Natural killer cell treated with Interleukin-12 subunit alpha and Interleukin-12 subunit beta and Interleukin-15 and Interleukin-18, amount 100 ng/mL, for 72 hours (primary cell): ENCODE measurements at regions not wholly inside any gene's neighbourhood (a gene's known extent, or its start where the extent isn't known, plus 50 kb on each side); places are given as distances from the start of the nearest gene placed in this dataset.

Experiments used
- ATAC-seq, 2 donors: fragments of 150-1000 bp; cut with Tn5 transposase in 1 of 2; sonication (Bioruptor Pico), chemical (Tn5 transposase) in 1 of 2; 2 replicates each; pipeline ENCODE4 v1.10.0; 2021
- DNase-seq: peaks from one replicate; pipeline ENCODE4 v3.0.0; 2022; ENCODE audit warnings: low spot score
- H3K27ac Mint-ChIP-seq, 2 donors: 1 replicate in 1 of 2; 2 replicates in 1 of 2; pipeline ENCODE4 v1.8.0; 2022; ENCODE audit warnings: mixed read lengths in 2 of 2, mild to moderate bottlenecking in 1 of 2, moderate library complexity in 1 of 2
- H3K27me3 Mint-ChIP-seq, 2 donors: 1 replicate in 1 of 2; 2 replicates in 1 of 2; pipeline ENCODE4 v1.8.0; 2022; ENCODE audit warnings: mixed read lengths in 2 of 2
- H3K36me3 Mint-ChIP-seq: one replicate; pipeline ENCODE4 v1.8.0; 2022; ENCODE audit warnings: mixed read lengths
- H3K4me1 Mint-ChIP-seq, 2 donors: 1 replicate in 1 of 2; 2 replicates in 1 of 2; pipeline ENCODE4 v1.8.0; 2022; ENCODE audit warnings: low read depth in 2 of 2, mixed read lengths in 2 of 2, mild to moderate bottlenecking in 1 of 2
- H3K4me3 Mint-ChIP-seq: one replicate; pipeline ENCODE4 v1.8.0; 2022; ENCODE audit warnings: mixed read lengths
- H3K9me3 Mint-ChIP-seq: 2 replicates; pipeline ENCODE4 v1.8.0; 2022; ENCODE audit warnings: mixed read lengths

DNA sequence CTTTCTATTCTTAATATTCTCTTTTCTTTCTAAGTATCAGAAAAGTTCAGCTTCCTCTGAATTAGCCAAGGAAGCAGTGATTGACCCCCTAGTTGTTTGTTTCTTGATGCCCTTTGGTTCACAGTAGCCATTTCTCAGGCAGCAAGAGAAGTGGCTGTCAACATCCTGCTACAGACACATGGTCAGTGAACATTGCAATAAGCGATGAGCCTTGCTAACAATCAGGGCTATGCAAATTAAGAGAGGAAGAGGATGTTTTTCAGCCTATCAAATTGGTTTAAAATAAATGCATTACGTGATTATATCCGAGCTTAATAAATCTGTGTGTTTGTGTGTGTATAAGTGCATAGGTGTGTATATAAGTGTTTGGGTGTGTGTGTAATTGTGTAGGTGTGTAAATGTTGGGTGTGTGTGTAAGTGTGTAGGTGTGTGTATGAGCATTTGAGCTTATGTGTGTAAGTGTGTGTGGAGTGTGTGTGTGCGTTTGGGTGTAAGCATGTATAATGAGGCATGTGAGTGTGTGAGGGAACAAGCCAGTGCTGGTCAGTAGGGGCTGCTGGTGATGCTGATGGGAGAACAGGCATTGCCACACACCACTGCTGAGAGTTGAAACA is 78.1 kb upstream of the XCR1 start:
- Mint-ChIP-seq H3K9me3 (peaks cover 11% of the 10 kb centered on the region), H3K27ac (peak overlapping the region; percentile 99 to 100), H3K4me3 (peak overlapping the region; percentile 32), H3K36me3 (peaks cover 16% of the 10 kb centered on the region), H3K27me3 (no peaks in the 10 kb centered on the region), H3K4me1 (peaks cover 69 to 73% of the 10 kb centered on the region in 2 donors)
- ATAC-seq (no peak), DNase-seq (no peak)

DNA sequence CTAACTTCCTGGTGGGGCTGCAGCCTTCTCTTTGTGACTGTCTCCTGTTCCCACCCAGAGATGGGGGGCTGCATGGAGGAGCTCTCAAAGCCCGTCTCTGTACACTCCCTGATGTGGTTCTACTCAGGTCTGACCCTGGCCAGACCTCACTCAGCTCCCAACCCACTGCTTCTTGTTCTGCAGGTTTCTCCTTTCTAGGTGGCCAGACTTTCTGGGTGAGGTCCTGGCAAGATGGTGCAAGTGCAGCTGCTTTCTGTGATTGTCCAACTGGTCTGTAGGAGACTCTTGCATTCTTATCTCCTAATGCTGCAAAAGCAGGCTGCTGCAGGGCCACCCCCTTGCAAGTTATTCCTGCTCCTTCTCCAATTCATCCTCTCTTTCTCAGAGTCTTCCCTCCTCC is 77.4 kb upstream of the XCR1 start:
- peak overlapping the region; percentile 99 to 100 for H3K27ac Mint-ChIP-seq
- H3K9me3 Mint-ChIP-seq: peaks cover 11% of the 10 kb centered on the region

DNA sequence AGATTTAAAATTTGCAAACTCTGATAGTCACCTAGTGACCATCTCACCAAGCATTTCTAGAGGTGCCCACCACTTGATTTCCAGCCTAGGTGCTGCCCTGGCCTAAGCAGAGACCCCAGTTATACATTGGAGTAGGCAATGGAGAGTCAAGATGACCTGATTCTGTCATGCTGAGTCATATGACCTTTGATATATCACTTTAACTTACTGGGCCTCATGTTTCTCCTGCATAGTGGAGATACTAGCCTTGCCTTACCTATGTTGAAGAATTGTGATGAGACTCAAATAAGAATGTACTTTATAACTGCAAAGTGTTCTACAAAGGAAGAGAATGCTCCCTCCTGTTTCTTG is 75.5 kb upstream of the XCR1 start:
- ATAC-seq (peak in 1 of 2 donors; percentile 25), DNase-seq (no peak)
- Mint-ChIP-seq H3K27me3 (no peaks in the 10 kb centered on the region), H3K4me3 (peak overlapping the region; percentile 56), H3K4me1 (peaks cover 70 to 71% of the 10 kb centered on the region in 2 donors), H3K27ac (peak overlapping the region; percentile 97 to 100), H3K36me3 (peaks cover 19% of the 10 kb centered on the region), H3K9me3 (peaks cover 13% of the 10 kb centered on the region)

More for the DNA sequence above, 77.4 kb upstream of the XCR1 start:
- Mint-ChIP-seq H3K4me1 (peaks cover 71 to 72% of the 10 kb centered on the region in 2 donors), H3K27me3 (no peaks in the 10 kb centered on the region), H3K4me3 (peak overlapping the region; percentile 32), H3K36me3 (peaks cover 15% of the 10 kb centered on the region)
- no peak for DNase-seq
- no peak for ATAC-seq

GRCh38 chr3:46102059-46102779 is 74.9 kb upstream of the XCR1 start:
- H3K4me3 Mint-ChIP-seq: peak overlapping the region; percentile 56
- peaks cover 70 to 71% of the 10 kb centered on the region in 2 donors for H3K4me1 Mint-ChIP-seq
- no peaks in the 10 kb centered on the region for H3K27me3 Mint-ChIP-seq
- ATAC-seq (peak in 1 of 2 donors; percentile 55), DNase-seq (no peak)
- peaks cover 13% of the 10 kb centered on the region for H3K9me3 Mint-ChIP-seq
- H3K36me3 Mint-ChIP-seq: peaks cover 19% of the 10 kb centered on the region
- peak overlapping the region; percentile 97 to 100 for H3K27ac Mint-ChIP-seq

DNA sequence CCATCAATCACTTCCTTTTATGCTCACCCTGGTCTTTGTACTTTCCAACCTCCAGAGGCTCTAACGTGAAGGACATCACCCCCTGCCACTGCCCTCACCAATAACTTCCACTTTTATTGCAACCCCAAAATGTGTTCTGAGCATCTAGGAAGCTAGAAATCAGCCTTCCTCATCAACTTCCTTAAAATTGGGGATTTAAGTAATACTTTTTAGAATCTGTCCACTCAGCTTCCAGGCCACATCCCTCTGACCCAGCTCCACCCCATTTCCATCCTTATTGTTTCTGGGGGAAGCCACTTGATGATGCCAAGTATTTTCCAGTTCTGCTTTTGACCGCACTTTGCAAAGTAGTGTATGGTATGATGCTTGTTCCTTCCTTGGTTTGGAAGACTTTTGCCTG is 73.5 kb upstream of the XCR1 start:
- Mint-ChIP-seq H3K4me3 (peak overlapping the region; percentile 73), H3K27ac (peak overlapping the region; percentile 97 to 100), H3K36me3 (peaks cover 19% of the 10 kb centered on the region), H3K9me3 (peaks cover 13% of the 10 kb centered on the region), H3K27me3 (no peaks in the 10 kb centered on the region), H3K4me1 (peaks cover 71 to 76% of the 10 kb centered on the region in 2 donors)
- DNase-seq (peak; percentile 26), ATAC-seq (no peak)

GRCh38 chr3:46098319-46098761 is 71.1 kb upstream of the XCR1 start:
- H3K9me3 Mint-ChIP-seq: peaks cover 9% of the 10 kb centered on the region
- H3K27me3 Mint-ChIP-seq: no peaks in the 10 kb centered on the region
- H3K36me3 Mint-ChIP-seq: peaks cover 19% of the 10 kb centered on the region
- peak overlapping the region; percentile 77 for H3K4me3 Mint-ChIP-seq
- ATAC-seq: peak; percentile 77 to 85
- peak overlapping the region; percentile 97 to 100 for H3K27ac Mint-ChIP-seq
- DNase-seq: peak; percentile 91
- peaks cover 76 to 79% of the 10 kb centered on the region in 2 donors for H3K4me1 Mint-ChIP-seq

- Mint-ChIP-seq H3K4me3 (peak overlapping the region; percentile 77), H3K36me3 (peaks cover 19% of the 10 kb centered on the region), H3K27me3 (no peaks in the 10 kb centered on the region), H3K27ac (peak overlapping the region; percentile 97 to 100), H3K4me1 (peaks cover 82 to 85% of the 10 kb centered on the region in 2 donors), H3K9me3 (peaks cover 9% of the 10 kb centered on the region)
- ATAC-seq (peak; percentile 86 to 90), DNase-seq (peak; percentile 85)
Observed at GRCh38 chr3:46097691-46098241, 70.5 kb upstream of the XCR1 start.

DNA sequence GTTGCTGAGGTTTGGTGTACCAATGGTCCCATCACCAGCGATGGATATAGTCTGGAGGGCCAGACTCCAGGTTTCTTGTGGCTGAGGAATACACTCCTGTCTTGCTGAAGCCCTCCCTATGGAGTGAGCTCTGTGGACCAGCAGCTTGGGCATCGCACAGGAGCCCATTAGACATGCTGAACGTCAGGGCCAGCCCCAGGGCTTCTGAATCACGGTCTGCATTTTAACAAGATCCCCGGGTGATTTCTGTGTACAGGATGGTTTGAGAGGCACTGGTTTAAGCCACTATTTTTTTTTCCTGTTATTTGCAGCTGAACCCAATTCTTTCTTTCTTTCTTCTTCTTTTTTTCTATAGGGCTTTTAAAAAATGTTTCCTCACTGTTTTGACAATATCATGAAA is 69.5 kb upstream of the XCR1 start:
- Mint-ChIP-seq H3K4me3 (peak overlapping the region; percentile 77), H3K4me1 (peaks cover 86 to 89% of the 10 kb centered on the region in 2 donors)
- no peak for ATAC-seq

GRCh38 chr3:46096336-46096735 is 69.1 kb upstream of the XCR1 start:
- H3K4me3 Mint-ChIP-seq: peak overlapping the region; percentile 77
- H3K36me3 Mint-ChIP-seq: peaks cover 9% of the 10 kb centered on the region
- H3K9me3 Mint-ChIP-seq: peaks cover 6% of the 10 kb centered on the region
- peak overlapping the region; percentile 97 to 100 for H3K27ac Mint-ChIP-seq
- H3K27me3 Mint-ChIP-seq: no peaks in the 10 kb centered on the region
- H3K4me1 Mint-ChIP-seq: peaks cover 86 to 89% of the 10 kb centered on the region in 2 donors
- no peak for ATAC-seq
- no peak for DNase-seq

More for the DNA sequence above, 69.5 kb upstream of the XCR1 start:
- no peak for DNase-seq
- H3K27ac Mint-ChIP-seq: peak overlapping the region; percentile 97 to 100
- H3K27me3 Mint-ChIP-seq: no peaks in the 10 kb centered on the region
- peaks cover 7% of the 10 kb centered on the region for H3K9me3 Mint-ChIP-seq
- H3K36me3 Mint-ChIP-seq: peaks cover 13% of the 10 kb centered on the region

GRCh38 chr3:46095307-46095706 is 68.0 kb upstream of the XCR1 start:
- peaks cover 85 to 87% of the 10 kb centered on the region in 2 donors for H3K4me1 Mint-ChIP-seq
- H3K36me3 Mint-ChIP-seq: peaks cover 4% of the 10 kb centered on the region

GRCh38 chr3:46094506-46094905 is 67.2 kb upstream of the XCR1 start:
- no peak for ATAC-seq
- peaks cover 86 to 89% of the 10 kb centered on the region in 2 donors for H3K4me1 Mint-ChIP-seq
- H3K9me3 Mint-ChIP-seq: peaks cover 3% of the 10 kb centered on the region
- peak overlapping the region; percentile 97 to 100 for H3K27ac Mint-ChIP-seq
- no peak for DNase-seq
- H3K36me3 Mint-ChIP-seq: peaks cover 4% of the 10 kb centered on the region
- no peaks in the 10 kb centered on the region for H3K27me3 Mint-ChIP-seq
- H3K4me3 Mint-ChIP-seq: no peak overlapping the region

More at GRCh38 chr3:46095307-46095706, 68.0 kb upstream of the XCR1 start:
- Mint-ChIP-seq H3K27me3 (no peaks in the 10 kb centered on the region), H3K9me3 (peaks cover 3% of the 10 kb centered on the region), H3K27ac (peak overlapping the region; percentile 97 to 100), H3K4me3 (peak overlapping the region; percentile 18)
- ATAC-seq: no peak
- DNase-seq: no peak

DNA sequence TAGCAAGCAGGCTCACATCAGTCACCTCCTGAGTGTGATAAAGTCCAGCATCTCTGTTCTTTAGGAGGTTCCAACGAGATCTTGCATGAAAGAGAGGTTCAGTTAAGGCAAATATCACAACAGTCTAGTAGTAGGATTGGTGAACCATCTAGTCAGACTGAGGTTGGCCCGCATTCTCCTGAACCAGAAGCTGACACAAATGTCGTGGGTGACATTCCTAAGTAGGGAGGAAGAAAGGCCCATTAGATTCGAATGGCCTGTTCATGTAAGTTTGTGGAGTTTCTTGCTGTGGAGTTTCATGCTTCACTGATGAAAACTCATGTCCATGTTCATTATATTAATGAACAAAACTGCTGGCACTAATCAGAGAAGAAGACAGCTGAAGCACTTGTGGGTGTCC is 66.7 kb upstream of the XCR1 start:
- DNase-seq: no peak
- Mint-ChIP-seq H3K27ac (peak overlapping the region; percentile 97 to 100), H3K27me3 (no peaks in the 10 kb centered on the region), H3K9me3 (no peaks in the 10 kb centered on the region), H3K36me3 (no peaks in the 10 kb centered on the region), H3K4me1 (peaks cover 86 to 89% of the 10 kb centered on the region in 2 donors), H3K4me3 (peak overlapping the region; percentile 38)
- ATAC-seq: no peak

DNA sequence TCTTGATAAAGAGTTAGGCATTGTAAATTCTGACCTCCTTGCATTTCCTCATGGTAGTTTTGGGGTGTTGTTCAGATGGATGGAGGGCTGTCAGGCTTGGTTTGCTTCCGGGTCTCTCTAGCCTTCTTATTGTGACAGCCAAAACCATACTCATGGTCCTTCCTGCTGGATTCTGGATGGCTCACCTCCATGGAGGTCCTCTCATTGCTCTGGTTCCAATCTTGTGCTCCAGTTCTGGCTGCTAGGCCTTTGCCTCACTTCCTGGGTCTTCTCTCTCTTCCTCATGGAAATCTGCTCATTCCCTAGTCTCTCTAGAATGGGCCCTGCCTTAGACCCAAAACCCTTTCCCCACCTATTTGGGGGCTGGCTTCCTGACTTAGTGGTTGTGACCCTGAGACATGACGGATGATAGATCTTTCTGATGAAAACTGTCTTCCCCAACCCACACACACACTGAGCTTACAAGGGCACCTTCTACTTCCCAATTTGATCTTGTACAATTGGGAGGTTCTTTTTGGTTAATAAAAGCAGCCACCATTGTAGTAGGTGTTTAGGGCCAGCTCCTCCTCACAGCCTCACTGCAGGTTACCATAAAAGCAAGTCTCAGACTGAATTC is 66.2 kb upstream of the XCR1 start:
- Mint-ChIP-seq H3K36me3 (no peaks in the 10 kb centered on the region), H3K27me3 (no peaks in the 10 kb centered on the region), H3K4me1 (peaks cover 84 to 87% of the 10 kb centered on the region in 2 donors), H3K4me3 (peak overlapping the region; percentile 38), H3K9me3 (no peaks in the 10 kb centered on the region), H3K27ac (peak overlapping the region; percentile 97 to 100)
- DNase-seq (peak; percentile 54), ATAC-seq (no peak)
